ENCODE measurements at regions not wholly inside any gene's neighbourhood (a gene's known extent, or its start where the extent isn't known, plus 50 kb on each side); places are given as distances from the start of the nearest gene placed in this dataset.

- ATAC-seq = no peak
- TF ChIP-seq PPARA (CRISPR knock-in tag; IDR thresholded peaks at IDR 0.05; ENCODE audit: borderline replicate concordance) (no peak), ZNF8 (CRISPR knock-in tag; IDR thresholded peaks at IDR 0.05) (no peak), SNAI2 (CRISPR knock-in tag; IDR thresholded peaks at IDR 0.05) (no peak), ZNF565 (CRISPR knock-in tag; conservative IDR thresholded peaks at IDR 0.05; ENCODE audit: low read depth) (no peak), RARB (CRISPR knock-in tag; IDR thresholded peaks at IDR 0.05) (no peak), ZNF70 (CRISPR knock-in tag; IDR thresholded peaks at IDR 0.05) (no peak), ISL1 (CRISPR knock-in tag; IDR thresholded peaks at IDR 0.05) (no peak), TCF4 (CRISPR knock-in tag; IDR thresholded peaks at IDR 0.05; ENCODE audit: borderline replicate concordance) (no peak), TSHZ2 (CRISPR knock-in tag; IDR thresholded peaks at IDR 0.05) (no peak)
These were observed 150.7 kb upstream of the DYNLRB2 start for GRCh38 chr16:80390046-80390445.

GRCh38 chr16:80389338-80389737 lies 151.5 kb upstream of the DYNLRB2 start:
- no peak for ATAC-seq
- no peak for TF ChIP-seq ZC3H10 (CRISPR knock-in tag; IDR thresholded peaks at IDR 0.05)
- TF ChIP-seq ESRRG (CRISPR knock-in tag; IDR thresholded peaks at IDR 0.05) = no peak
- no peak for TF ChIP-seq TCF4 (CRISPR knock-in tag; IDR thresholded peaks at IDR 0.05; ENCODE audit: borderline replicate concordance)
- TF ChIP-seq ARNTL (CRISPR knock-in tag; IDR thresholded peaks at IDR 0.05; ENCODE audit: borderline replicate concordance, low read depth) = no peak
- no peak for TF ChIP-seq CSDC2 (CRISPR knock-in tag; IDR thresholded peaks at IDR 0.05)
- TF ChIP-seq RARB (CRISPR knock-in tag; IDR thresholded peaks at IDR 0.05) = no peak
- no peak for TF ChIP-seq PPARA (CRISPR knock-in tag; IDR thresholded peaks at IDR 0.05; ENCODE audit: borderline replicate concordance)
- no peak for TF ChIP-seq ZNF565 (CRISPR knock-in tag; conservative IDR thresholded peaks at IDR 0.05; ENCODE audit: low read depth)
- TF ChIP-seq SNAI2 (CRISPR knock-in tag; IDR thresholded peaks at IDR 0.05) = no peak
- no peak for TF ChIP-seq GLIS3 (CRISPR knock-in tag; IDR thresholded peaks at IDR 0.05)
- no peak for TF ChIP-seq BACH2 (CRISPR knock-in tag; IDR thresholded peaks at IDR 0.05; ENCODE audit: borderline replicate concordance)
- no peak for TF ChIP-seq ZFP30 (CRISPR knock-in tag; IDR thresholded peaks at IDR 0.05)
- no peak for TF ChIP-seq OSR1 (CRISPR knock-in tag; IDR thresholded peaks at IDR 0.05)
- no peak for TF ChIP-seq TOX (CRISPR knock-in tag; IDR thresholded peaks at IDR 0.05; ENCODE audit: borderline replicate concordance)
- TF ChIP-seq POU6F1 (CRISPR knock-in tag; IDR thresholded peaks at IDR 0.05; ENCODE audit: borderline replicate concordance, low read depth) = no peak
- TF ChIP-seq CSRNP3 (CRISPR knock-in tag; IDR thresholded peaks at IDR 0.05) = no peak

- no peak for ATAC-seq
- TF ChIP-seq ARNTL (CRISPR knock-in tag; IDR thresholded peaks at IDR 0.05; ENCODE audit: borderline replicate concordance, low read depth) = no peak
- TF ChIP-seq CSRNP3 (CRISPR knock-in tag; IDR thresholded peaks at IDR 0.05) = no peak
- TF ChIP-seq PPARA (CRISPR knock-in tag; IDR thresholded peaks at IDR 0.05; ENCODE audit: borderline replicate concordance) = no peak
These were observed 153.4 kb upstream of the DYNLRB2 start for GRCh38 chr16:80387318-80387921.

GRCh38 chr16:80384862-80385261 lies 155.9 kb upstream of the DYNLRB2 start:
- ATAC-seq = no peak
- no peak for TF ChIP-seq BACH2 (CRISPR knock-in tag; IDR thresholded peaks at IDR 0.05; ENCODE audit: borderline replicate concordance)
- no peak for TF ChIP-seq SNAI2 (CRISPR knock-in tag; IDR thresholded peaks at IDR 0.05)
- TF ChIP-seq PATZ1 (CRISPR knock-in tag; IDR thresholded peaks at IDR 0.05; ENCODE audit: borderline replicate concordance) = no peak
- TF ChIP-seq ZNF70 (CRISPR knock-in tag; IDR thresholded peaks at IDR 0.05) = no peak
- TF ChIP-seq TCF4 (CRISPR knock-in tag; IDR thresholded peaks at IDR 0.05; ENCODE audit: borderline replicate concordance) = no peak
- TF ChIP-seq TOX (CRISPR knock-in tag; IDR thresholded peaks at IDR 0.05; ENCODE audit: borderline replicate concordance) = no peak
- TF ChIP-seq ISL1 (CRISPR knock-in tag; IDR thresholded peaks at IDR 0.05) = no peak
- no peak for TF ChIP-seq TSHZ2 (CRISPR knock-in tag; IDR thresholded peaks at IDR 0.05)
- no peak for TF ChIP-seq ZNF565 (CRISPR knock-in tag; conservative IDR thresholded peaks at IDR 0.05; ENCODE audit: low read depth)
- TF ChIP-seq RARB (CRISPR knock-in tag; IDR thresholded peaks at IDR 0.05) = no peak
- TF ChIP-seq ESRRG (CRISPR knock-in tag; IDR thresholded peaks at IDR 0.05) = no peak
- TF ChIP-seq ZC3H10 (CRISPR knock-in tag; IDR thresholded peaks at IDR 0.05) = no peak
